SU-DHL-6 (cell line): ENCODE measurements at regions not wholly inside any gene's neighbourhood (a gene's known extent, or its start where the extent isn't known, plus 50 kb on each side); places are given as distances from the start of the nearest gene placed in this dataset.
"Not testable (repeated sequence)": the region's sequence is repeated elsewhere in the genome, so short reads cannot be mapped to it uniquely, and the experiment has no call there.

Experiments
- EZH2phosphoT487 ChIP-seq: fragments of 200-600 bp; sonication (generic), shearing (Covaris generic); conservative IDR thresholded peaks from 2 replicates; pipeline ENCODE4 v1.6.1; 2018; ENCODE audit warnings: mild to moderate bottlenecking, antibody characterized with exemption, low read length, moderate library complexity, mixed read lengths
- TF ChIP-seq, protein P1 (sequence below): fragments of 200-600 bp; sonication (generic); IDR thresholded peaks from one replicate; pipeline ENCODE4 v1.5.1; 2017; ENCODE audit warnings: antibody characterized with exemption, mild to moderate bottlenecking, low read length, moderate library complexity; ENCODE audit not compliant: insufficient read depth, poor library complexity, severe bottlenecking

DNA sequence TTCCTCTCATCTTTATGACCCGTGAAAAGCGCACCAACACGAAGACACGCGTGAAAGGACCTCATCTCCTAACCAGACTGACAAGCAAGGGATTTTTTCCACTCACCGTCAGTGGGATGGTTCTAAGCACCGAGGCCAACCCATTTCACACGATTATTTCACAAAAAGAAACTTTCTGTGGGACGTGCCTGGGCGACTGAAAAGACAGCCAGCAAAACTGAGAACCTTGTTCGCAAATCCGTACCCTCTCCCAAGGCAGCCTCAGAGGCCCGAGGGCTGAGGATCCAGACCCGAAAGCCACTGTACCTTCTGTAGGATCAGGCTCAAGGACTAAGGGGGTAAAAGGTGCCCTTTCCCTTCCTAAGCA lies 84.9 kb upstream of the METTL9 start:
- TF ChIP-seq, protein P1, sequence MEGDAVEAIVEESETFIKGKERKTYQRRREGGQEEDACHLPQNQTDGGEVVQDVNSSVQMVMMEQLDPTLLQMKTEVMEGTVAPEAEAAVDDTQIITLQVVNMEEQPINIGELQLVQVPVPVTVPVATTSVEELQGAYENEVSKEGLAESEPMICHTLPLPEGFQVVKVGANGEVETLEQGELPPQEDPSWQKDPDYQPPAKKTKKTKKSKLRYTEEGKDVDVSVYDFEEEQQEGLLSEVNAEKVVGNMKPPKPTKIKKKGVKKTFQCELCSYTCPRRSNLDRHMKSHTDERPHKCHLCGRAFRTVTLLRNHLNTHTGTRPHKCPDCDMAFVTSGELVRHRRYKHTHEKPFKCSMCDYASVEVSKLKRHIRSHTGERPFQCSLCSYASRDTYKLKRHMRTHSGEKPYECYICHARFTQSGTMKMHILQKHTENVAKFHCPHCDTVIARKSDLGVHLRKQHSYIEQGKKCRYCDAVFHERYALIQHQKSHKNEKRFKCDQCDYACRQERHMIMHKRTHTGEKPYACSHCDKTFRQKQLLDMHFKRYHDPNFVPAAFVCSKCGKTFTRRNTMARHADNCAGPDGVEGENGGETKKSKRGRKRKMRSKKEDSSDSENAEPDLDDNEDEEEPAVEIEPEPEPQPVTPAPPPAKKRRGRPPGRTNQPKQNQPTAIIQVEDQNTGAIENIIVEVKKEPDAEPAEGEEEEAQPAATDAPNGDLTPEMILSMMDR: not testable (repeated sequence)
- TF ChIP-seq EZH2phosphoT487: not testable (repeated sequence)
